CD4-positive, alpha-beta memory T cell (primary cell): ENCODE measurements at regions not wholly inside any gene's neighbourhood (a gene's known extent, or its start where the extent isn't known, plus 50 kb on each side); places are given as distances from the start of the nearest gene placed in this dataset.
"Not testable (repeated sequence)": the region's sequence is repeated elsewhere in the genome, so short reads cannot be mapped to it uniquely, and the experiment has no call there.

Source experiments
- CTCF ChIA-PET: fragments of 350-600 bp; sonication (Branson Sonifier 250); formaldehyde crosslinking; loops from one replicate; lab custom pipeline; 2021; ENCODE audit warnings: inconsistent platforms; ENCODE audit not compliant: partially characterized antibody; lab: Charles Lee
- POLR2A ChIA-PET: fragments of 350-600 bp; sonication (Branson Sonifier 250); formaldehyde crosslinking; loops from one replicate; lab custom pipeline; 2021; ENCODE audit not compliant: partially characterized antibody; lab: Charles Lee
- DNase-seq, 5 donors: peaks; one replicate each; pipeline versions ENCODE4 v3.0.0 to v3.0.0-alpha.2; 2020 to 2022; ENCODE audit warnings: mixed read lengths in 1 of 5
- H3K27ac ChIP-seq: one replicate; pipeline ENCODE4 v1.7.0; 2013; ENCODE audit warnings: low read depth, low read length
- H3K27me3 ChIP-seq: 2 replicates; pipeline ENCODE4 v1.7.0; 2013; ENCODE audit warnings: mild to moderate bottlenecking, low read length, moderate library complexity; ENCODE audit not compliant: insufficient read depth
- H3K36me3 ChIP-seq: 2 replicates; pipeline ENCODE4 v1.7.0; 2013; ENCODE audit warnings: mild to moderate bottlenecking, low read length, moderate library complexity; ENCODE audit not compliant: insufficient read depth
- H3K4me1 ChIP-seq: 2 replicates; pipeline ENCODE4 v1.7.0; 2013; ENCODE audit warnings: mild to moderate bottlenecking, low read length, moderate library complexity; ENCODE audit not compliant: insufficient read depth
- H3K4me3 ChIP-seq, 2 donors: one replicate each; pipeline ENCODE4 v1.7.0; 2013; ENCODE audit warnings: low read length in 2 of 2, mild to moderate bottlenecking in 1 of 2
- H3K9me3 ChIP-seq, 2 donors: one replicate each; pipeline ENCODE4 v1.7.0; 2013; ENCODE audit warnings: low read length in 2 of 2, control low read depth in 1 of 2; ENCODE audit not compliant: control insufficient read depth in 1 of 2
- H3K27ac Mint-ChIP-seq, 7 donors: one replicate each; pipeline ENCODE4 v1.8.0; 2020 to 2021; ENCODE audit warnings: mixed read lengths in 7 of 7, mild to moderate bottlenecking in 6 of 7, inconsistent platforms in 3 of 7, moderate library complexity in 3 of 7
- H3K27me3 Mint-ChIP-seq, 2 donors: one replicate each; pipeline ENCODE4 v1.8.0; 2020 to 2021; ENCODE audit warnings: mixed read lengths in 2 of 2
- H3K36me3 Mint-ChIP-seq, 2 donors: one replicate each; pipeline ENCODE4 v1.8.0; 2020 to 2021; ENCODE audit warnings: mixed read lengths in 2 of 2, inconsistent platforms in 1 of 2, mild to moderate bottlenecking in 1 of 2
- H3K4me1 Mint-ChIP-seq, 4 donors: one replicate each; pipeline ENCODE4 v1.8.0; 2020 to 2021; ENCODE audit warnings: mixed read lengths in 4 of 4, mild to moderate bottlenecking in 1 of 4
- H3K4me3 Mint-ChIP-seq, 8 donors: one replicate each; pipeline ENCODE4 v1.8.0; 2020 to 2021; ENCODE audit warnings: mixed read lengths in 8 of 8, mild to moderate bottlenecking in 7 of 8, moderate library complexity in 6 of 8, inconsistent platforms in 3 of 8
- H3K9me3 Mint-ChIP-seq, 8 donors: one replicate each; pipeline ENCODE4 v1.8.0; 2020 to 2021; ENCODE audit warnings: mixed read lengths in 8 of 8, mild to moderate bottlenecking in 5 of 8, inconsistent platforms in 3 of 8, moderate library complexity in 1 of 8
- intact Hi-C: fragments of 100-400 bp; cut with micrococcal nuclease; formaldehyde crosslinking; loops from one replicate; pipeline ENCODE4 v1.15.1; 2023

DNA sequence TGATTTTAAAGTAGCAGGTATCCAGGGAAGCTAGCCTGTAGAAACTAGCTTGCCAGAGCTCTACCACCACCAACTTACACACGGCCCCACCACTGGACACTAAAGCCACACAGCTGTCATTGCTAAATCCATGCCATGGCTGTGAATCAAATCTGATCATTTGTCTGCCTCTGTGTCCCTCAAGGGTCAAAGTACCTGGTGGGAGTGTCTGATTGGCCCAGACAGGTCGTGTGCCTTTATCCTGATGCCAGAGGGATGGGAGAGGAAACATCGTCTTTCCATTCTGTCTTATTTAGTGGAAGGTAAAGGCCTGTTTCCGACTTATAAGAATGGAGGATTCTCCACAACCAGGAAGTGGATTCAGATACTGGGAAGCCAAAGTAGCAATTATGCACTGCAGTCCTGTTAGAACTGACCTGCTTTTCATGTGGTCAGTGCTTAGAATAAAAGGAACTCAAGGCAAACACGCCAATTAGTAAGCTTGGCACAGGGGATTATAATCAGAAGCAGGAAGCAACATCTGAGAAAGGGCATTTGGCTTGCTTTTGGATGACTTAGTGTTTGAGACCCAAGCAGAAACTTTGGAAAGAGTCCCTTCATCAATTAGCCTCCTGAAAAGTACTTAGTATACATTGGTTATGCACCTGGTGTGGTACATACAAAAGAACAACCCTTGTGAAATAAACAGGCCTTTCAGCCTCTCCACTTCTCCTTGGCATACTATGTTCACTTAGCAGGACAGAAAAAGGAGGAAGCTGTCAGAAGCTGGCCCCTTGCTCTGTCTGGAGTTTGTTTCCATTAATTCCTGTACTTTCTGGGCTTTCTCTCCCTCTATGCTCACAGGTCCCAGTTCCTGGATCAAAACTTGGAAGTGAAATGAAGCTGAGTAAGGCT lies 192.4 kb downstream of the NUFIP1 start:
- Mint-ChIP-seq H3K36me3 (no peaks in the 10 kb centered on the region), H3K27ac (no peak overlapping the region)
- intact Hi-C loops, result no loop called here

DNA sequence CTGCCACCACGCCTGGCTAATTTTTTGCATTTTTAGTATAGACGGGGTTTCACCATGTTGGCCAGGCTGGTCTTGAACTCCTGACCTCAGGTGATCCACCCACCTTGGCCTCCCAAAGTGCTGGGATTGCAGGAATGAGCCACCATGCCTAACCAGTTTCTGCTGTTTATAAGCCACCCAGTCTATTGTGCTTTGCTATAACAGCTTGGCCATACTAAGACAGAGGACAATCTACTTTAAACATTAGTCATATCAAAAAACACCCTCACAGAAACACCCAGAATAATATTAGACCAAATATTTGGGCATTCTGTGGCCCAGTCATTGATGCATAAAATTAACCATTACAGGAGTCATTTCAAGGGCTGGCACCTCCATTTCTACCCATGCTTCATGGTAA lies 193.2 kb downstream of the NUFIP1 start:
- H3K27ac Mint-ChIP-seq, H3K27me3 Mint-ChIP-seq, H3K4me1 Mint-ChIP-seq, H3K36me3 Mint-ChIP-seq, H3K4me3 ChIP-seq, POLR2A ChIA-PET, CTCF ChIA-PET, H3K27me3 ChIP-seq, H3K4me1 ChIP-seq, H3K9me3 Mint-ChIP-seq, intact Hi-C loops, H3K9me3 ChIP-seq, H3K36me3 ChIP-seq, DNase-seq, H3K4me3 Mint-ChIP-seq, H3K27ac ChIP-seq: not testable (repeated sequence)

More for the DNA sequence above, 192.4 kb downstream of the NUFIP1 start:
- Mint-ChIP-seq H3K27me3 (no peaks in the 10 kb centered on the region), H3K9me3 (no peaks in the 10 kb centered on the region), H3K4me3 (no peak overlapping the region), H3K4me1 (no peaks in the 10 kb centered on the region)
- H3K27ac ChIP-seq, result no peak overlapping the region
- ChIA-PET CTCF (no interaction called here), POLR2A (no interaction called here)
- H3K36me3 ChIP-seq, result no peaks in the 10 kb centered on the region
- H3K4me1 ChIP-seq, result no peaks in the 10 kb centered on the region
- no peaks in the 10 kb centered on the region for H3K27me3 ChIP-seq
- DNase-seq, result no peak
- no peaks in the 10 kb centered on the region for H3K9me3 ChIP-seq
- no peak overlapping the region for H3K4me3 ChIP-seq

DNA sequence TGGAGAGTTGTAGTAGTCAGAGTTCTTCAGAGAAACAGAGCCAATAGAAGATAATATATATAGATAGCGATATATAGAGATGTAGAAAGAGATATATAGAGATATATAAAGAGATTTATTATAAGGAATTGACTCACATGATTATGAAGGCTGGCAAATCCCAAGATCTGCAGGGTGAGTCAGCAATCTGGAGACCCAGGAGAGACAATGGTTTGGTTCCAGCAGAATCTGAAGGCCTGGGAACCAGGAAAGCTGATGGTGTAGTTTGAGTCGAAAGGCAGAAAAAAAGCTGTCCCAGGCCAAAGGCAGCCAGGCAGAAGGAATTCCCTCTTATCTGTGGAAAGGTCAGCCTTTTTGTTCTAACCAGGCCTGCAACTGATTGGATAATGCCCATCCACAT lies 194.1 kb downstream of the NUFIP1 start:
- no peaks in the 10 kb centered on the region for H3K36me3 Mint-ChIP-seq
- no peak overlapping the region for H3K4me3 Mint-ChIP-seq
- H3K27me3 Mint-ChIP-seq, result no peaks in the 10 kb centered on the region
- no peaks in the 10 kb centered on the region for H3K9me3 ChIP-seq
- H3K4me1 Mint-ChIP-seq, result no peaks in the 10 kb centered on the region
- CTCF ChIA-PET, result no interaction called here
- no peak overlapping the region for H3K4me3 ChIP-seq
- H3K27me3 ChIP-seq, result no peaks in the 10 kb centered on the region
- H3K27ac Mint-ChIP-seq, result no peak overlapping the region
- intact Hi-C loops, result no loop called here
- no peak for DNase-seq
- no peak overlapping the region for H3K27ac ChIP-seq
- H3K4me1 ChIP-seq, result no peaks in the 10 kb centered on the region
- no peaks in the 10 kb centered on the region for H3K36me3 ChIP-seq
- POLR2A ChIA-PET, result no interaction called here
- no peaks in the 10 kb centered on the region for H3K9me3 Mint-ChIP-seq

DNA sequence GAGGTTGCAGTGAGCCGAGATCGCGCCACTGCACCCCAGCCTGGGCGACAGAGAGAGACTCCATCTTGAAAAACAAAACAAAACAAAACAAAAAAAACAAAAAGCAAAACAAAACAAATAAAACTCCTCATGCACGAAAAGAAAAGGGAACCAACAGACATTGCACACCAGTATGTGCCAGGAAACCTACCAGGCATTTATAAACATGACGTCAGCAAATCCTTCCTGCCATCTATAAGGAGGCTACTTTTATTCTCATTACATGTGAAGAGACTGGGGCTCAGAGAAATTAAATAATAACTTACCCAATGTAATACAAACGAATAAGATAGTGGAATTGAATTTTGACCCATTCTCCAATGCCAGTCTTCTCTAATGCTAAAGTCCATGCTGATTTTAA lies 197.2 kb downstream of the NUFIP1 start:
- intact Hi-C loops, result no loop called here
- H3K4me1 Mint-ChIP-seq, result no peaks in the 10 kb centered on the region

DNA sequence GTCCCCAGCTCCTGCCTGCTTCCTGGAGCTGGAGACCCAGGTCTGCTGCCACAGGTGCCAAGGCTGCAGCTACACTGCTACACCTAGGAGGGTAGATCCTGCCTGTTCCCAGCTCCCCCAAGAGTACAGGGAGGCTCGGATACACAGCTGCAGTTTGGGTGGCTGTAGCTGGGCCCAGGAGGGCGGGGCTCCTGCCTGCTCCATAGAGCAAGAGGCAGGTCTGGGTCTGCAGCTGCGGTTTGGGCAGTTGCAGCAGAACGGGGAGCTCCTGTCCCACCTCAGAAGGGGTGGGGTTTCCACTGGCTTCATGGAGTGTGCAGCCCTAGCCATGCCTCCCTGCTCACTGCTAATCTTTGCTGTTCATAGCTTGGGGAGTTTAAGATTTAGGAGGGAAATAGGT lies 199.0 kb downstream of the NUFIP1 start:
- no peak overlapping the region for H3K27ac ChIP-seq
- CTCF ChIA-PET, result no interaction called here
- POLR2A ChIA-PET, result no interaction called here
- H3K4me3 Mint-ChIP-seq, result no peak overlapping the region
- H3K9me3 Mint-ChIP-seq, result no peaks in the 10 kb centered on the region
- intact Hi-C loops, result no loop called here
- no peaks in the 10 kb centered on the region for H3K4me1 ChIP-seq
- no peaks in the 10 kb centered on the region for H3K36me3 ChIP-seq
- H3K27me3 Mint-ChIP-seq, result no peaks in the 10 kb centered on the region
- H3K9me3 ChIP-seq, result no peaks in the 10 kb centered on the region
- H3K36me3 Mint-ChIP-seq, result no peaks in the 10 kb centered on the region
- H3K27ac Mint-ChIP-seq, result no peak overlapping the region
- no peak for DNase-seq
- H3K4me1 Mint-ChIP-seq, result no peaks in the 10 kb centered on the region
- no peak overlapping the region for H3K4me3 ChIP-seq
- no peaks in the 10 kb centered on the region for H3K27me3 ChIP-seq

More for the DNA sequence above, 197.2 kb downstream of the NUFIP1 start:
- Mint-ChIP-seq H3K27ac (no peak overlapping the region), H3K4me3 (no peak overlapping the region), H3K9me3 (no peaks in the 10 kb centered on the region), H3K36me3 (no peaks in the 10 kb centered on the region), H3K27me3 (no peaks in the 10 kb centered on the region)
- ChIA-PET POLR2A (no interaction called here), CTCF (no interaction called here)
- Histone ChIP-seq H3K4me3 (no peak overlapping the region), H3K36me3 (no peaks in the 10 kb centered on the region), H3K27me3 (no peaks in the 10 kb centered on the region), H3K27ac (no peak overlapping the region), H3K4me1 (no peaks in the 10 kb centered on the region), H3K9me3 (no peaks in the 10 kb centered on the region)
- no peak for DNase-seq

DNA sequence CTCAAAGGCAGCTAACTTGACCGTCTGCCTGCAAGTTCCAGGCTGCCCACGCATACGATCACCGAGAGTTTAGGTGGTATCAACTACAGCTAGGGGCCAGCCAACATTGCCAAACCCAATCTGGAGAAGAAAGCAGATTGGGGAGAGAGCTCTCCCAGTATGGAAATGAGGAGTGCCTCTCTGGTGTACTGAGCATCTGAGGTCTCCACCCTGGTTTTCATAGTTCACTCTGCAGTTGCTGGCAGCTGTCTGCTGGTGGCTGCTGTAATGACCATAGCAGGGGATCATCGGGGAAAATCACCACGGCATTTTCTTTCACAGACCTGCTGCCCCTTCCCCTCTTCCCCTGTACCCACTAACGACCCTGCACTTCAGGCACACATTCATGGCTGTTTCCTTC lies 201.7 kb downstream of the NUFIP1 start:
- H3K9me3 Mint-ChIP-seq, result no peaks in the 10 kb centered on the region
- POLR2A ChIA-PET, result no interaction called here

DNA sequence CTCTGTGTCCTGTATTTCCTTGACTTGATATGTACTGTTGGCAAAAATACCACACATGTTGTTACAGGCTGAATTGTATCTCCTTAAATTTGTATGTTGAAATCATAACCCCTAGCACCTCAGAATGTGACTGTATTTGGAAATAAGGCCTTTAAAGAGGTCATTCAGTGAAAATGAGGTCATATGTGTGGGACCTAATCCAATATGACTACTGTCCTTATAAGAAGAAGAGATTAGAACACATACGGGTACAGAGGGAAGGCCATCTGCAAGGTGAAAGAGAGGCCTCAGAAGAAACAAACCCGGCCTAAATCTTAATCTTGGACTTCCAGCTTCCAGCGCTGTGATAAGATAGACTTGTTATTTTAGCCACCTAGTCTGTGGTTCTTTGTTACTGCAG lies 202.5 kb downstream of the NUFIP1 start:
- Mint-ChIP-seq H3K9me3 (no peaks in the 10 kb centered on the region), H3K4me3 (no peak overlapping the region), H3K27me3 (peaks cover 0 to 6% of the 10 kb centered on the region in 2 donors), H3K4me1 (no peaks in the 10 kb centered on the region), H3K36me3 (no peaks in the 10 kb centered on the region), H3K27ac (no peak overlapping the region)
- no peak overlapping the region for H3K4me3 ChIP-seq
- H3K9me3 ChIP-seq, result no peaks in the 10 kb centered on the region
- H3K27me3 ChIP-seq, result no peaks in the 10 kb centered on the region
- H3K36me3 ChIP-seq, result no peaks in the 10 kb centered on the region
- intact Hi-C loops, result no loop called here
- ChIA-PET POLR2A (no interaction called here), CTCF (no interaction called here)
- no peak for DNase-seq
- H3K27ac ChIP-seq, result no peak overlapping the region
- no peaks in the 10 kb centered on the region for H3K4me1 ChIP-seq

More for the DNA sequence above, 201.7 kb downstream of the NUFIP1 start:
- H3K4me3 Mint-ChIP-seq, result no peak overlapping the region
- no peak overlapping the region for H3K4me3 ChIP-seq
- DNase-seq, result no peak
- H3K27ac ChIP-seq, result no peak overlapping the region
- peaks cover 0 to 4% of the 10 kb centered on the region in 2 donors for H3K27me3 Mint-ChIP-seq
- H3K27me3 ChIP-seq, result no peaks in the 10 kb centered on the region
- CTCF ChIA-PET, result interaction anchor here (0.5 kb wide), 1 partner anchor 234 kb away, joined by 3 read pairs; no protein-coding TSS in a partner anchor
- H3K36me3 ChIP-seq, result no peaks in the 10 kb centered on the region
- no peaks in the 10 kb centered on the region for H3K4me1 Mint-ChIP-seq
- H3K4me1 ChIP-seq, result no peaks in the 10 kb centered on the region
- no peaks in the 10 kb centered on the region for H3K36me3 Mint-ChIP-seq
- intact Hi-C loops, result no loop called here
- H3K9me3 ChIP-seq, result no peaks in the 10 kb centered on the region
- H3K27ac Mint-ChIP-seq, result no peak overlapping the region
